WI38 (cell line): ENCODE measurements at regions not wholly inside any gene's neighbourhood (a gene's known extent, or its start where the extent isn't known, plus 50 kb on each side); places are given as distances from the start of the nearest gene placed in this dataset.
"Not testable (repeated sequence)": the region's sequence is repeated elsewhere in the genome, so short reads cannot be mapped to it uniquely, and the experiment has no call there.

Experiments
- H3K4me3 ChIP-seq: 2 replicates; pipeline ENCODE4 v1.5.1; 2011; ENCODE audit warnings: low read depth, mild to moderate bottlenecking, control low read depth, low read length
- CTCF ChIP-seq: IDR thresholded peaks from 2 replicates; pipeline ENCODE4 v1.5.1; 2012; ENCODE audit warnings: low read depth, mild to moderate bottlenecking, control low read depth, low read length

GRCh38 chr11:12585861-12586260, 88.4 kb upstream of the TEAD1 start:
- TF ChIP-seq CTCF = no peak
- no peak overlapping the region for H3K4me3 ChIP-seq

- no peak overlapping the region for H3K4me3 ChIP-seq
- TF ChIP-seq CTCF = no peak
These were observed 86.8 kb upstream of the TEAD1 start for GRCh38 chr11:12587333-12587991.

DNA sequence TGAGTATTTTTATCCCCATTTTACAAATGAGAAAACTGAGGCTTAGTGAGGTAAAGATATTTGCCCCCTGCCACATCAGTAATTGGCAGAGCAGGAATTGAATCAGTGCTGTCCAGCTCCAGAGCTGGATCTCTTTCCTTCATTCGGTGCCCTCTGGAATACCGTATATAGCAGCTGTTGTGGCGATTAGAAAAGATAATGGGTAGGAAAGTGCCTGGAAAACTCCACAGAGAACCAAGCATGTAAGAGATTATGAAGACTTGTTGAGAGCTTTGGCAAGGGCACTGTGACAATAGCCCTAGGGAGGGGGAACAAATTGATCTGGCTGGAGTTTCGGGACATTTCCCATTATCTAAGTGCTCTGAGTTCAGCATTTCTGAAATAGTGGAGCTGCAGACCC, 82.5 kb upstream of the TEAD1 start:
- TF ChIP-seq CTCF = no peak
- no peak overlapping the region for H3K4me3 ChIP-seq

GRCh38 chr11:12592283-12592682, 81.9 kb upstream of the TEAD1 start:
- TF ChIP-seq CTCF = no peak
- H3K4me3 ChIP-seq = no peak overlapping the region

- not testable (repeated sequence) for H3K4me3 ChIP-seq
These were observed 79.0 kb upstream of the TEAD1 start for GRCh38 chr11:12595089-12595847.

GRCh38 chr11:12598330-12599256, 75.6 kb upstream of the TEAD1 start:
- H3K4me3 ChIP-seq = no peak overlapping the region
- TF ChIP-seq CTCF = no peak

GRCh38 chr11:12599408-12600143, 74.6 kb upstream of the TEAD1 start:
- no peak overlapping the region for H3K4me3 ChIP-seq
- TF ChIP-seq CTCF = peak; percentile 44; the same call in 1 of the 2 replicates
